ENCODE measurements at regions not wholly inside any gene's neighbourhood (a gene's known extent, or its start where the extent isn't known, plus 50 kb on each side); places are given as distances from the start of the nearest gene placed in this dataset.
A peak's percentile ranks its signal among the peaks of the same experiment; 100 is the strongest.

DNA sequence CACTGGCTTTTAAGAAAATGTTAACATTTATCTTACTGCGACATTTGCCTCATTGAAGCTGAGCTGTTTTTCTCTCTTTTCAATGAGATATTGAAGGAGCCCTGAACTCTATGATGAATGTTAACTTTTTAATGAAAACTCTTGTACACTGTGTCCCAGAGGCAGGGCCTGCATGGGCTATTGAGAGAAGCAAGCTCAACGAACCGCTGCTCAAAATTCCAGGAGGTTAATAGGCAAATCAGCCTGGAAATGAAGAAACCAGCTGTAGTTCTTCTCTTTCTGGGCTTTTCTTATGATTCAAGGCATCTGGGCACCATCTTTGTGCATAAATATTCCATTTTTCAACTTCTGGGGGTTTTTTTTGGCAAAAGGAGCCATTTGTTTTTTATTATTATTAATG, 168.4 kb upstream of the NPVF start:
- no peak for DNase-seq

DNA sequence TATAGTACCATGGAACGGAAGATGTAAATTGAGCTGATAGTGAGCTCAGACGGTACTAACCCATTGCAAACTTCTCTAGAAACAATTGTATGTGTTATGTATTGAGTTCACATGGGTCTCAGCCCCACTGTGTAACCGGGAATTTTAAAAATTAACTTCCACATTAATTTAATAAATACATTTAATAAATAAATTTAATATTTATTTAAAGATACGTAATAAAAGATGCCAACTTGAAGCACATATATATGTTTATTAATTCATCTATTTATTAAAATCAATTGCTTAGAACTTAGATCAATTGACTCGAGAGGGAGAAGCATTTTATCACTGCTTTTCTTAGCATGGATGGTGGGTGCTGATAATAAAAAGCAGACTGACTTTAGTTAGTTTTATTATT, 170.1 kb upstream of the NPVF start:
- no peak for DNase-seq

DNA sequence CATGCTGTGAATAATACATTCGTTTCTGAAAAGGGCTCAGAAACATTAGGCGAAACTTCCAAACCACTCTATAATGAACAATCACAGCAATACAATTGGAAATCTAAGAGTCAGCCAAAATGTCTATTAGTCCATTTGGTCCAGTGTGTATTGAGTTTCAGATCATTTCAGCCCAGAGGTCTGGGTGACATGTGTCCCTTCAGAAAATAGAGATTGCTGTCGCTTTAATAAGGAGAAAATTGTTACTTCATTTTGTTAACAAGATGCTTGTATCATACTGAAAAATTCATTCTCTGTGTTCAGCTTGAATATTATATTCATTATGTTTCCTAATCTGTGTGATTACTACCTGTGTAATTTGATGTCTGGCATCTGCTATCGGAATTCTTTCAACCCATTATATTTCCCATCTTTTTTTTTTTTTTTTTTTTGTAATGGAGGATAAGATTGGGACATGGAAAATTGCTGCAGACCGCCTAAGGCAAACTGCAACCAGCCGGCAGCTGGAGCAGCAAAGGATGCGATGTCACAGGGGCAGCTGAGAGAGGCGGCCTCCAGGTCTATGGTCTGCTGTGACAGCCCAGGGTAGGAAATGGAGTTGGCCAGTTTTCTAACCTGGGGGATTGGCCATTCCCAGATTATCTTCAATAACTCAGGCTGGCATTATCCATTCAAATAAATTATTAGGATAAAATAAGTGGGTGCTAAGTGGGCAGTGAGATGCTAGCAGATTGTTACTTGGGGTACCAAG, 170.9 kb upstream of the NPVF start:
- no peak for DNase-seq

DNA sequence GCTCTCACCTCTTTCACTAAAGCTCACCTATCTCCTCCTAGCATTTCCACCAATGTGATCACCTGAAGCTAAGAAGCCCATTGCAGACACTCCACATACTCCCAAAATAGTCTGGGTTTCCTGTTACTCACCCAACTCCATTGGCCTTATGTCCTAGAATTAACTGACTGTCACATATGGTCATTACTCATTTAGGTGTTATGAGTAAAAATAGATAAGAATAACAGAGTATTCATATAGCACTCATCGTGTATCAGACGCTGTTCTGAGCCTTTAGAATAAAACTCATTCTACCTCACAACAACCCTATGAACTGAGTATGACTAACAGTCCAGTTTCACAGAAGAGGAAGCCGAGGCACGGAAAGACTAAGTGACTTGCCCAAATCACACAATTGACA, 174.2 kb upstream of the NPVF start:
- no peak for DNase-seq

DNA sequence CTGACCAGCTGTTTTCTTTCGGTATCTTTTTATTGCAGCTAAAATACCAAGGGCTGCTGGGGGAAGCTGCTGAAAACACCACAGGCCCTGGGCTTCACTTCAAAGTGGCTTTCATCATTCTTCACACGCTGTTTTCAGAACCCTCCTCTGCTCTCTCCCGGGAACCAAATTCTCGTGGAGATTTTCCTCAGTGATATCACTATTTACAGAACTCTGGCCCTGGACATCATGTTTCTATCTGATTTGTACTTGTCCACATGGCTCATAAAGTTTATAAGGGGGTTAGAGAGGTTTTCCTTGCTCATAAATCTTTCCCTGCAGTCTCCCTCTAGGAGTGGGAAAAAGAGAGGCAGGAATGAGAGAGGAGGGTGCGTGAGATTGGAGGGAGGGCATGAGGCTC, 177.4 kb upstream of the NPVF start:
- peak; percentile 48 for DNase-seq

DNA sequence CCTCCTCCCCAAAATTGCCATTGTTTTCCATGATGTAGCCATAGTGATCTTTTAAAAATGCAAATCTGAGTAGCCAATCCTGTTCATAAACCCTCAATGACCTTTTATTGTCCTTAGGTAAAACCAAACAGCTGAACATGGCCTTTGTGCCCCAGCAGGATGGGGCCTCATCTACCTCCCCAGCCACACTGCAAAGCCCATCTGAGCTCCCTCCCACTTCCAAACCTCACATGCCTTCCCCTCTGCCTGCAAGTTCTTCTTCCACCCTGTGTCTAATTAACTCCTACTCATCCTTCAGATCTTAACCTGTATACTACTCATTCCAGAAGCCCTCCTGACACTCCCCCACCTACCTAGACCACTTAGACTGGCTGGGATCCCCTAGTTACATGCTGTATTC, 178.8 kb upstream of the NPVF start:
- no peak for DNase-seq

DNA sequence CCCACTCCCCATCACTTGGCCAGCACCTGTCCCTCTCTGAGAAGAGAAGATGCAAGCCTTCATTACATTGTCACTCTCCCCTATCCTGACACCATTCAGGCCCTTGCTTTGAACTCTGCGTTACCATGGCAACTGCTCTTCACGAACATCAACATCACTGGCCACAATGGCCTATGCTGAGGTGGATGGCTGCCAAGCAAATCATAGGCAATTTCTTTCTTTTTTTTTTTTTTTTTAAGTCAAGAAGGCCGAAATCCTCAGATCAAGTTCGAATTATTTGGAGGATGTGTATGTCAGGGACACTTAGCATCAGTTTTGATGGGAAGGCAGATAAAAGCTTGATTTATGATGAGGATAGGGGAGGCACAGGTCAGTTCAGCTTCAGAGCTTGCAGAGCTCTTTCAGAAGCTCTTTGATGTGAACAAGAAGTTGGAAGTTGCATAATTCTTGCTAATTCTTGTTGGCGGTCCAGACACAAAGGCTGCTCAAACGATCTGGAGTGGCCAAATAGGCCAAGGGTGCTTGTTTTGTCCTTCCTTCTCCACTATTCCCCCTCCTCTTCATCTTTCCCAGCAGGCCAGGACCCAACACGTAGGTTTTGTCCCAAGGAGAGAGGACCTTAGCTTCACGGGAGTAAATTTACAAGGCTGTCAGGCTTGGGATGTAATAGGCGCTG, 179.9 kb upstream of the NPVF start:
- no peak for DNase-seq

DNA sequence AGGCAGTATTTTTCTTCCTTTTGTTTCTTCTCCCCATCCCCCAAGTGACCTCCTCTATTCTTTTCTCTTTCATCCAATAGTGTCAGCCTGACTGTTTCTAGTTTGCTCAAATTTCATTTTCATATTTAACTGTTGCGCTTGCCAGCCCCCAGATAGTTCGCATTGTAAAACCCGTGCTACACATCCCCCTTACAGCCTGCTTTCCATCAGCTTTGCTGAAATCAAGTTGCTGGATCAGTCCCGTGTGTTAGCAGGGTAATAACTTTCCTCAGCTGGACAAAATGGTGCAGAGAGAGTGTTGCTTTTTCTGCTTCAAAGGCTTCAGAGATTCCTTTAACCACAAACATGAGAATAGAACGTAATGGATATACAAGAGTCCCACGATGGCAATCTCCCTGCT, 180.6 kb upstream of the NPVF start:
- peak; percentile 56 for DNase-seq

DNA sequence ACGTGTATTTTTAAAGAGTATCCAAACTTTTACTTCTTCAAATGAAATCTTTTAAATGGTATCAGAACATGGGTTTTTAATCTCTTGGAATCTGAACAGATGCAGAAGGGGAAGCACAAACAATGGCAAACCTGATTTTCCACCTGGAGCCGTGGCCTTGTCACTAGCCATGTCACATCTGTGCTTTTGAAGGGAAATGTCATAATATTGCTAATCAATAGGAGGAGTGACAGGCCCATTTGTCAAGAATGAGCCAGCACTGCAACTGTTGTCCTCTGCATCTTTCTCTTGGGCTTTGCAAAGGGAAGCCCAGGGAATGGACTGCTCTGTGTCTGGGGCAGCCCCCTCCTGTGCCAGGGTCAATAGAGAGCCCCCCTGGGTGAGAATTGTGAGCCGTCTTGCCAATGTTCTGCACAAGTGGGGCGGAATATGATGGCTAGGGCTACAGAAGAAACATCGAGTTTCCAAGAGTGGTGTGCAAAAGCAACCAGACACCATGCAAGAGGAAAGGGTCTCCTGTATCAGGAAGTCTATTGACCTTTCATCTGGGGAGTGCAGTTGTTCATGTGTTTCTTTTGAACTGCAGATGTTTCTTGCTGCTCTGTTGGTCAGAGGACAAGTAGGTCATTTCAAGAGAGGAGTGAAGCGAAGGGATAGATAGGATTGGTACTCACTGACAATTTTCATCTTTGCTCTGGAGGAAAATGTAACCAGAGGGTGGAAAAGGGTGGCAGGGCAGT, 181.8 kb upstream of the NPVF start:
- no peak for DNase-seq

DNA sequence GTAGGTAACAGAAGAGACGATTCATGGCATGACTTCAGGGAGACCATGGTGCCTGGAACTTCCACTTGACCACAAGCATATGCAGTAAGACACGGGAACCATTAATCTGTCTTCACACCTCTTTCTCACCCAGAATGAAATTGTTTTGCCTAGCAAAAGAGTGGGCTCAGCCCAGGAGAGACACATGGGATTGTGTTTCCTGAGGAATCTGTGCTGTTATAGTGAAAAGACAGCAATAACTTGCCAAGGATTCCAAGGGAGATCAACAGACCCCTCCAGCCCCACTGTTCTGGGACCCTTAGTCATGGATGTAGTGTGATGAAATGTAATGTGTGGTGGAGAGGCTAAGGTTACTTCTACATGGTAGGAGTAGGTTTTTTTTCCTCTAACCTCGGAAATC, 192.5 kb upstream of the NPVF start:
- no peak for DNase-seq

DNA sequence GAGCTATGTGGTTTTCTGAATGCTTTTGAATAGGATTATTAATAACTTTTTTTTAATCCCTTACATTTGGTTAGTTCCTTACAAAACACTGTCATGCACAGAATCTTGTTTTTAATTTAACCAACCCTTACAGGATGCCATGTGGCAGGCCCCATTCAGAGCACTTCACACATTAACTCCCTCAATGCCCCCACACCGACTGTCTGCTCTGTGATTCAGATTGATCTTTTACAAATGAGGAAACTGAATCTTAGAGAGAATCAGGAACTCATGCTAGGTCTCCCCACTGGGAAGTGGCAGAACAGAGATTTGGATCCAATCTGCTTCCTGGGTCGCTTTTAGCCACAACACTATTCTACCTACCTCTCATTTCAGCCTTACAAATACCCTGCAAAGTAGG, 195.8 kb upstream of the NPVF start:
- DNase-seq: no peak

DNA sequence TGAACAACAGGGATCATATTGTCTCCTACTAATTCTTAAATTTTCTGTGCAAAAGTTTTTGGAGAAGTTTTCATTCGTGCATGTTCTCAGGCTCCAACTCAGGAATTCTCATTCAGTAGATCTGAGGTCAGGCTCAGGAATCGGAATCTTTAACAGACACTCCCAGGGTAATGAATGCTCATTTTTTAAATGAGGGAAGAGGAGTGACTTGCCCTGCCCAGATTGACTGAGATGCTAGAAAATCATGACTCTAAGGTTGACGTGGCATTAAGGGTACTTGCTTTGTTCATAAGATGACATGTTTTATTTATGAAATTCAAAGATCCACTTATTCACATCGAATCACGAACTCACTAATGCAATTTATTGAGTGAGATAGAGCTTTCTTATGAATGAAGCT, 196.6 kb upstream of the NPVF start:
- DNase-seq: no peak

DNA sequence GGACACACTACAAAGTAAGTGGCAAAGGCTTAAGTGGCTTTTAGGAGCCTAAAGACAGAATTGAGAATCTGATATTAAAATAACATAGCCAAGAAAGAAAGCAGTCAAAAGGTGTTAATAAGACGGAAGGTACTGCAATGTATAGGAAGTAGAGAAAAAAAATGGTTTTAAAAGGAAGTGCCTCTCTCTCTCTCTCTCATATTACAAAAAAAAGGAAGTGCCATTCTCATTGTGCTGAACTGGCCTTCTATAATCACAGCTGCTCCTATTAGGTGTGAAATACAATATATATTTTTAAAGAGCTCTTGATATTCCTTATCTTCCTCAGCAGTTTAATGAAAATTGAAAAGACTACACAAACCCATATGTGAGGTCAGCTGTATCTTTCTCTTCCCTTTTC, 199.4 kb upstream of the NPVF start:
- DNase-seq: no peak

DNA sequence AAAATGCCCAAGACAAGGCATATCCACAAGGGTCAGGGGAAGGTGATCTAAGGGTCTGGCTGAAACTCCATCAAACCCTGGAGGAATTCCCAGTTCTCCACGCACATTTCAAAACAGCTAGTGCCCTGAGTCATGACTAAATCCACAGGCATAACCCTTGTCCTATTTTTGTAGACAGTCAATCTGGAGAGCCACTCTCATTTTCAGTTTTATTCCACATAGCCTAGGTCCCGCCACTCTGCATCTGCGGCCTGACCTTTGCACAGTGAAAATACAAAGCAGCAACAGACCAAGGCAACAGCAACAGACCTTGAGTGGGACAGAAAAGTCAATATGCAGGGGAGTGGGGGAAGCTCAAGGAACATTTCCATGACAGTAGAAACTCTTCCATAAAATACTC, 201.4 kb upstream of the NPVF start:
- no peak for DNase-seq

DNA sequence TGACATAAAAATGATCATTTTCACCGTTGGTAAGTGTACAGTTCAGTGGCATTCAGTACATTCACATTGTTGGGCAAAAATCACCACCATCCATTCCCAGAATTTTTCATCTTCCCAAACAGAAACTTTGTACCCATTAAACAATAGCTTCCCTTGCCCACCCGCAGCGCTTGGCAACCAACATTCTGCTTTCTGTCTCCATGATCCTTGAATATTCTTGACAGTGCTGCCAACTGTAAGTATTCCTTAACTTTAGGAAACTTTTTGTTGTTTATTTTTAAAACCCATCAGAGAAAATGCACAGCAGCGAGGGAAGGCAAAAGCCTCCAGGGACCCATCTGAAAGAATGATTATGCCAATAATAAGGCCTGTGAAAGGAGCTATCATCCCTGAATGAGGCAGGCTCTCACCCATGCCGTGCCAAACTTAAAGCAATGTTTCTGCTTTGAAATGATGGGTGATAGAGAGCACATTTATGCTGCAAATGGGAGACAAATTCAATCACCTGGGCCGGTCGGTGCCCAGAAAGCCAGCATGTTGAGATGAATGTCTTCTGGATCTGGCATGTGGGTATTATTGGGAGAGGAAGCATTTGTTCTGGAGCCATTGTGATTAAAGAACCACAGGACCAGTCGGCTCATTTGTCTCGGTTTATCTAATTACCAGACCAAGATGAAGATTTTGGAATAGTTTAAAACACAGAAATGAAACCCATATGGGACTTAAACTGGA, 202.1 kb upstream of the NPVF start:
- DNase-seq: no peak

DNA sequence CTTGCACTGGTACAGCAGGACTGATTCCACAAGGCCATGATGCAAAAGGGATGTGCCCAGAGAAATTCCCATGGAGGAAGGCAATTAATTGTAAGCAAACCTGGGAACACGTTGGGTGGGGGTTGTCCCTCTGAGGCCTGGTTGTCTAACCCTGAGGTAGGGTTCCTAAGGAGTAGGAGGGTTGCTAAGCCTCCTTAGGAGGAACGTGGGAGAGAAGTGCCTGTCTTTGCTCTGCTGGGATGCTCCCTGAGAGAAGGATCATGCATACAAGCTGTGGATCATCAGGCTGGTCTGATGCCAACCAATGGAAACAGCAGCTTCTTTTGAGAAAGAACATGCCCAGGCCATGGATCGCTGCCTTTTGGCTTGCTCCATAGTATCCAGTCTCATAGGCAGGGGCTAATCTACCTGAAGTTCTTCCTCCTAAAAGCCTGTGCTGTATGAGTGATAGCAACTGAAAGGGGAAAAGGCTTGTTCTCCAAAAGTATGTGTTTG, 203.7 kb upstream of the NPVF start:
- DNase-seq: no peak

DNA sequence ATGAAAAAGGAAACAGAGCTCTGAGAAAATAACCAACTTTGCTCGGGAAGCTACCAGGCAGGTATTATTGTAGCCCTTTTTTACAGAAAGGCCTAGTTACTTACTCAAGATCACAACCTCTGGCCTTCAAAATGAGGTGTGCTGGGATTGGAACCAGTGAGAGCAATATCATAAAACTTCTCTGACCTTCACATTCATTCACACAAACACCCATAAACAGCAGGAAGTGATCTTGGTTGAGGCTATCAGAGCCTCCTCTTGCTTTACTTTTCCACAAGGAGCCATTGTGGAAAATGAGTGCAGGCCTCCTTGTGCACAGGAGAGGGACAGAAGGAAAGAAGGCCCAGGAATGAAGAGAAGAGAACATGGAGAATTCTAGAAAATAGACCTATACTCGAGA, 204.5 kb upstream of the NPVF start:
- no peak for DNase-seq

DNA sequence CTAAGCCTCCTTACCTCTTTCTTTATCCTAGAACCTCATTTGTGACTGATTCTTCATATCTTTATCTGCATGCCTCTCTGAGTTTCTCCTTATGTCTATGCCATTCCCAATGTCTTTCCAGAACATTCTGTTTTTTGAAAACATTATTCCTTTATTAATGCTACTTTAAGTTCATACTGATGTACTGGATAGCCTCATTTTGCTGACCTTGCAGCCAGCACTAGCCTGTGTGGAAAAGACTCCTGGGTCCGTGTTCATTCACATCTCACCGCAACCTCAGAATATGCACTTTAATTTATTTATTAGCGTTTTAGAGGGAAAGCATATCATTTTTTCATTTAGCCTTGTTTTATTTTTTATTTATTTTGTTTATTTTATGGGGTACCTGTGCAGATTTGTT, 208.1 kb upstream of the NPVF start:
- no peak for DNase-seq

DNA sequence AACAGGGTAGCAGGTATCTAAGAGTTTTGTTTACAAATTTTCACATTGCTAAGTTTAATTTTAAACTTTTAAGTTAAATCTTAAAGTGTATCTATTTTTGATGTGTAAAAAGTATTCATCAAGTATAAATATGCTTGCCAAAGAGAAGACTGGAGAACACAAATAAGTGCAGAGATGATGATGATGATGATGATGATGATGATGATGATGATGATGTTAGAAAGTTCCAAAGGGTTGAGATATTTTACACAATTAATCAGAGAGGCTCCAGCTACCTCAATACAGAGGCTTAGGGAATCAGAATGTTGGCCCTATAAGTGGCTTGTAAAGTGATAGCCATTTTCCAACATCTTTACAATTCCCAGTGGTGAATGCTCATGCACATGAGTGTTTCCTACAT, 209.0 kb upstream of the NPVF start:
- no peak for DNase-seq

DNA sequence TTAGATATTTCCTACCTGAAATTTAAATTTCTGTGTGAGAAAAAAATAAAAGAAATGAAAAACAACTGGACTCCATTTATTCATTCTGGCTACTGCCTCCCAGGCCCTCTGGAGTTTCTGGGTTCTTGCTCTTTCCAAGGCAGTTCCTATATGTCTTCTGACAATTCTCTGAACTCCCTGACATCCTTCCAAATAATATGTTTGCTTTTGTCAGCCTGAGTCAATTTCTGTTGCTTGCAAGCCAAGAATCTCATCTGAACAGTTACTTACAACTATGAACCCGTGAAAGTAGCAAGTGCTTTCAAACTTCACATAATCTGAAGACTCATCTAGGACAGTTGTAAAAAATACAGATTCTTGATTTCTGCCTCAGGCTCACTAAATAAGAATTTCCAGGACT, 216.7 kb upstream of the NPVF start:
- DNase-seq: peak; percentile 35

DNA sequence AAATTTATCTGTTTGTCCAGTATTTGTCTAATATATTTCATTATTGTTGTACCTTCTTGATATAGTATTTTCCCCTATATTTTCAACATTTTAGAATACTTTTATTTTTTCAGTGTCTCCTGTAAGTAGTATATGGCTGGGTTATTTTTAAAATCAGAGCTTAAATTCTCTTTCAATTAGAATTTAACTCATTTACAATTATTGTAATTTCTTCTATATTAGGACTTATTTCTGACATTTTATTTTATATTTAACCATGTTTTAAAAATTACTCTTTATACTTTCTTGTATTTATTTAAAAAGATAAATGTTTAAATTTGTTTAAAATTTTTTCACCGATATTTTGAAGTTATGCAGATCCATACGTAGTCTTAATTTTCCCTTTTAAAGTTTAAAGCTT, 220.0 kb upstream of the NPVF start:
- DNase-seq: no peak

DNA sequence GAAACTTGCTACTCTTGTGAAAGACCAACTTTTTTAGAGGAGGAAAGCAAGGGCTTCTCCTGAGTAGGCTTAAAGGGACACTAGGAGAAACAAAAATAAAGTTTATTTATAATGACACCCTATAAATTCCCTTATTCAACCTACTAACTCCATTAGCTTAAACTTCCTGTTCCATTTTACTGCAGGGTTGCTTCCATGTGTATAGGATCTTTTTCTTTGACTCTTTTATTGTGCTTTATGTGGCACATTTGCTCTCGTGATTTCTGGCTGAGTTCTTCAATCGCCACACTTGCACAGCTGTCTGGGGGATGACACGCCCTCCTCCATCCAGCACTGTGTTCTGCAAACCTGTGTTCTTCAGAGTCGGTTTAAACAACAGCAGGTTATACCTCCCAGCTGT, 225.7 kb upstream of the NPVF start:
- DNase-seq: peak; percentile 40

DNA sequence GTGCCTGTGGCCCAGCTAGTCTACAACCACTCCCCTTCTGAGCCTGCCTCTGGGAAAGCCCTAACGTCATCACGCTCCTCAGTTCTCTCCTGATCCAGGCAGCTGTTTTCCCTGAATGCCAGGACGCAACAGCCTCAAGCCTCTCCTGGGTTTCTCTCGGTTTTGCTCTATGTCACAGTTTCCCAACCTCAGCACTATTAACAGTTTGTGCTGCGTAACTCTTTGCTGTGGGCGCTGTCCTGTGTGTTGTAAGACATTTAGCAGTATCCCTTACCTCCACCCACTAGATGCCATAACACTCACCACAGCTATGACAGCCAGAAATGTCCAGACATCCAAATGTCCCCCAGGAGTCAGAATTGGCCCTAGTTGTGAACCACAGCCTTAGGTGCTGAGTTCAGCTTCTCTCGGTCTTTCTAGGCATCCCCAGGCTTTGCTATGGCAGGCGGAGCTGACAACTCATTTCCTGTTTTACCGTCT, 226.3 kb upstream of the NPVF start:
- DNase-seq: peak; percentile 72
